Nephron (organoid): ENCODE measurements at regions not wholly inside any gene's neighbourhood (a gene's known extent, or its start where the extent isn't known, plus 50 kb on each side); places are given as distances from the start of the nearest gene placed in this dataset.

Experiments
- H3K27ac Mint-ChIP-seq, 3 experiments: 2 replicates each; pipeline ENCODE4 v1.8.0; 2020; ENCODE audit warnings: mixed read lengths in 3 of 3, mild to moderate bottlenecking in 2 of 3, moderate library complexity in 1 of 3
- H3K27me3 Mint-ChIP-seq: 2 replicates; pipeline ENCODE4 v1.8.0; 2021; ENCODE audit warnings: low read depth, mild to moderate bottlenecking, moderate library complexity, mixed read lengths
- H3K36me3 Mint-ChIP-seq: 2 replicates; pipeline ENCODE4 v1.8.0; 2020; ENCODE audit warnings: low read depth, mixed read lengths
- H3K4me1 Mint-ChIP-seq: 2 replicates; pipeline ENCODE4 v1.8.0; 2020; ENCODE audit warnings: mixed read lengths
- H3K4me3 Mint-ChIP-seq, 3 experiments: 2 replicates each; pipeline ENCODE4 v1.8.0; 2020; ENCODE audit warnings: mild to moderate bottlenecking in 3 of 3, mixed read lengths in 3 of 3, moderate library complexity in 2 of 3
- H3K9me3 Mint-ChIP-seq: 2 replicates; pipeline ENCODE4 v1.8.0; 2020; ENCODE audit warnings: mixed read lengths
- CTCF ChIP-seq, 3 experiments: fragments of 200-600 bp; sonication (generic); IDR thresholded peaks; one replicate each; pipeline ENCODE4 v1.5.0; 2021; ENCODE audit warnings: antibody characterized with exemption in 3 of 3; ENCODE audit not compliant: unreplicated experiment in 3 of 3

GRCh38 chr1:110780600-110781484 is 92.1 kb upstream of the CD53 start:
- TF ChIP-seq CTCF (IDR thresholded peaks at IDR 0.05; ENCODE audit: unreplicated experiment in 3 of 3) = peak; percentile 64 to 73 (median 65)
- Mint-ChIP-seq H3K36me3 (no peaks in the 10 kb centered on the region), H3K27me3 (peaks cover 49% of the 10 kb centered on the region), H3K4me3 (no peak overlapping the region), H3K4me1 (no peaks in the 10 kb centered on the region), H3K27ac (no peak overlapping the region), H3K9me3 (no peaks in the 10 kb centered on the region)

- no peaks in the 10 kb centered on the region for H3K4me1 Mint-ChIP-seq
- no peak for TF ChIP-seq CTCF (IDR thresholded peaks at IDR 0.05; ENCODE audit: unreplicated experiment in 3 of 3)
- H3K27ac Mint-ChIP-seq = no peak overlapping the region
- peaks cover 52% of the 10 kb centered on the region for H3K27me3 Mint-ChIP-seq
- H3K36me3 Mint-ChIP-seq = no peaks in the 10 kb centered on the region
- H3K9me3 Mint-ChIP-seq = no peaks in the 10 kb centered on the region
- H3K4me3 Mint-ChIP-seq = no peak overlapping the region
Measured at GRCh38 chr1:110779636-110780035, 93.3 kb upstream of the CD53 start.

- no peak overlapping the region for H3K4me3 Mint-ChIP-seq
- no peaks in the 10 kb centered on the region for H3K4me1 Mint-ChIP-seq
- H3K27me3 Mint-ChIP-seq = peaks cover 47% of the 10 kb centered on the region
- H3K27ac Mint-ChIP-seq = no peak overlapping the region
- TF ChIP-seq CTCF (IDR thresholded peaks at IDR 0.05; ENCODE audit: unreplicated experiment in 3 of 3) = no peak
- no peaks in the 10 kb centered on the region for H3K9me3 Mint-ChIP-seq
- no peaks in the 10 kb centered on the region for H3K36me3 Mint-ChIP-seq
Measured at GRCh38 chr1:110778821-110779220, 94.1 kb upstream of the CD53 start.

GRCh38 chr1:110777228-110777627 is 95.7 kb upstream of the CD53 start:
- H3K9me3 Mint-ChIP-seq = no peaks in the 10 kb centered on the region
- no peak for TF ChIP-seq CTCF (IDR thresholded peaks at IDR 0.05; ENCODE audit: unreplicated experiment in 3 of 3)
- H3K27me3 Mint-ChIP-seq = peaks cover 54% of the 10 kb centered on the region
- H3K36me3 Mint-ChIP-seq = no peaks in the 10 kb centered on the region
- H3K4me1 Mint-ChIP-seq = no peaks in the 10 kb centered on the region
- no peak overlapping the region for H3K27ac Mint-ChIP-seq
- H3K4me3 Mint-ChIP-seq = no peak overlapping the region

- Mint-ChIP-seq H3K27ac (no peak overlapping the region), H3K27me3 (peaks cover 53% of the 10 kb centered on the region)
Measured at GRCh38 chr1:110774398-110774797, 98.5 kb upstream of the CD53 start.

More at GRCh38 chr1:110774398-110774797, 98.5 kb upstream of the CD53 start:
- H3K9me3 Mint-ChIP-seq = no peaks in the 10 kb centered on the region
- H3K36me3 Mint-ChIP-seq = no peaks in the 10 kb centered on the region
- no peaks in the 10 kb centered on the region for H3K4me1 Mint-ChIP-seq
- TF ChIP-seq CTCF (IDR thresholded peaks at IDR 0.05; ENCODE audit: unreplicated experiment in 3 of 3) = no peak
- H3K4me3 Mint-ChIP-seq = no peak overlapping the region
